Lower leg skin (tissue), 4 donors: ENCODE measurements at regions not wholly inside any gene's neighbourhood (a gene's known extent, or its start where the extent isn't known, plus 50 kb on each side); places are given as distances from the start of the nearest gene placed in this dataset.

Experiments
- DNase-seq, 2 donors: peaks; one replicate each; pipeline ENCODE4 v3.0.0-alpha.2; 2019; ENCODE audit warnings: low spot score in 2 of 2
- H3K4me3 ChIP-seq: fragments of 200-600 bp; sonication (generic); 2 replicates; pipeline ENCODE4 v1.5.1; 2017; ENCODE audit warnings: mild to moderate bottlenecking, low read depth; ENCODE audit not compliant: poor library complexity, severe bottlenecking
- CTCF ChIP-seq, 3 donors: fragments of 450-650 bp; IDR thresholded peaks; one replicate each; pipeline ENCODE4 v1.5.1; 2016; ENCODE audit warnings: antibody characterized with exemption in 3 of 3, mild to moderate bottlenecking in 3 of 3, moderate library complexity in 2 of 3
- POLR2A ChIP-seq, 2 donors: fragments of 450-650 bp; IDR thresholded peaks; one replicate each; pipeline ENCODE4 v1.6.1; 2016 to 2017; ENCODE audit warnings: antibody characterized with exemption in 2 of 2, mild to moderate bottlenecking in 1 of 2, moderate library complexity in 1 of 2
- WGBS, 2 donors: methylation state at CpG; one replicate each; pipeline ENCODE4 v1.1.5; 2018; 5-methylcytosine and 5-hydroxymethylcytosine counted together
- intact Hi-C: fragments of 100-400 bp; cut with DNase I; formaldehyde crosslinking; loops from one replicate; pipeline ENCODE4 v1.15.0; 2023; ENCODE audit warnings: low total_unique reads

- TF ChIP-seq POLR2A (IDR thresholded peaks at IDR 0.05), result no peak
- H3K4me3 ChIP-seq, result no peak overlapping the region
- no peak for DNase-seq
- intact Hi-C loops, result no loop called here
Measured at GRCh38 chr9:75623462-75623861, 267.0 kb upstream of the PCSK5 start.

DNA sequence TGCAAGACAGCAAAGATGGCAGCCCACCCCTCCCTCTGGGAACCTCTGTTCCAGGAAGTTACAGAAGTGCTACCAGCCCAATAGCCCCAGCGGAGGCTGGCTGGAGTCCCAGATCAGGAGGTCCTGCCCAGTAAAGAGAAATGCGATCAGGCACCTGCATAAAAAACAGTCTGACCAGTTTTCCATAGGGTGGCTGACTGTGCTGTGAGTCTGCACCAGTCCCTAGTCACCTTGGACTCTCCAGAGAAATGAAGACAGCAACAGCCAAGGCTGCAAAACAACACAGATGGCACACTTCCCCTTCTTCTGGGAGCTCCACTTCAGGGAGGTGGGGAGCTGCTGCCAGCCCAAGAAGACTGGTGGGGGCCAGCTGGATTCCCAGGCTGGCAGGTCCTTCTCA, 265.5 kb upstream of the PCSK5 start:
- intact Hi-C loops, result no loop called here
- 40% methylated on average over 2 of the region's 2 CpGs; no CpG with 5 or more reads in 1 of the 2 donors for WGBS, 2 donors

GRCh38 chr9:75626860-75627259, 263.6 kb upstream of the PCSK5 start:
- TF ChIP-seq CTCF (IDR thresholded peaks at IDR 0.05) (no peak), POLR2A (IDR thresholded peaks at IDR 0.05) (no peak)
- WGBS, 2 donors, result 59 to 60% methylated on average over 1 of the region's 1 CpG
- no peak overlapping the region for H3K4me3 ChIP-seq
- intact Hi-C loops, result no loop called here
- no peak for DNase-seq

More for the DNA sequence above, 265.5 kb upstream of the PCSK5 start:
- TF ChIP-seq CTCF (IDR thresholded peaks at IDR 0.05), result no peak
- no peak for TF ChIP-seq POLR2A (IDR thresholded peaks at IDR 0.05)
- DNase-seq, result no peak
- no peak overlapping the region for H3K4me3 ChIP-seq

- no peak for DNase-seq
- WGBS, 2 donors, result 74% methylated on average over 3 of the region's 3 CpGs
- no peak overlapping the region for H3K4me3 ChIP-seq
- TF ChIP-seq CTCF (IDR thresholded peaks at IDR 0.05) (no peak), POLR2A (IDR thresholded peaks at IDR 0.05) (no peak)
- intact Hi-C loops, result no loop called here
Measured at GRCh38 chr9:75628952-75629351, 261.5 kb upstream of the PCSK5 start.

DNA sequence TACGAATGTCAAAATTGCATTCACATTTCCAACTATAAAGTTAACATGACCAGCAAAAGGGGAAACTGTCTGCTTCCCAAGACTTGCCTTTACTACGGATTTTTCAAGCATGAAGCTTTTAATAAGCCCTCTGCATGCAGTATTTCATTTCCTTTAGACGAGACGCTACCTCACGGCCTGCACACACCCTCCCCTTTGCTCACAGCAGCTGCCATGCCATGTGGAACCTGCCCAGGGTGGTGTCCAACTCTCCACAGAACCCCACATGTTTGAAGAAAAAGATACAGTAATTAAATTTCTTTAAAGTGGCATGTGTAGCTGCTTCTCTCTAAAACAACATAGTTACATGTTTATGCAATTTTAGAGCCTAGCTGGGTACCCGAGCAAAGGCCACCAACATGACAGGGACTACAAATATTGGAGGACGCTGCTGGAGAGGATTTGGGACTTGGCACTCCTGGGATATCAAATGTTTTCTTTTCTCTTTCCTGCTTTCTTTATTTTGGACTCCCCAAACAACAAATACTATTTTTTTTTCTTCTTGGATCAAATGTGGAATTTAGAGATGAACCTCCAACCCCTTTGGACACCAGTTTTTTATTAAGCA, 256.9 kb upstream of the PCSK5 start:
- intact Hi-C loops, result no loop called here
- no peak for DNase-seq
- WGBS, 2 donors, result 49 to 58% methylated on average over 7 of the region's 7 CpGs
- H3K4me3 ChIP-seq, result no peak overlapping the region
- TF ChIP-seq POLR2A (IDR thresholded peaks at IDR 0.05) (no peak), CTCF (IDR thresholded peaks at IDR 0.05) (no peak)

- H3K4me3 ChIP-seq, result no peak overlapping the region
- intact Hi-C loops, result no loop called here
- DNase-seq, result no peak
- no peak for TF ChIP-seq CTCF (IDR thresholded peaks at IDR 0.05)
- TF ChIP-seq POLR2A (IDR thresholded peaks at IDR 0.05), result no peak
- 63 to 72% methylated on average over 4 of the region's 4 CpGs for WGBS, 2 donors
Measured at GRCh38 chr9:75636427-75637045, 253.9 kb upstream of the PCSK5 start.
